HG02938 (cell line): ENCODE measurements at regions not wholly inside any gene's neighbourhood (a gene's known extent, or its start where the extent isn't known, plus 50 kb on each side); places are given as distances from the start of the nearest gene placed in this dataset.
A peak's percentile ranks its signal among the peaks of the same experiment; 100 is the strongest.

Experiments used
- ATAC-seq: cut with Tn5 transposase; IDR thresholded peaks from one replicate; pipeline ENCODE4 v1.9.1; 2021; ENCODE audit warnings: mild to moderate bottlenecking, moderate library complexity; ENCODE audit not compliant: unreplicated experiment

GRCh38 chr13:109604894-109605293 is 181.5 kb downstream of the IRS2 start:
- no peak for ATAC-seq

- no peak for ATAC-seq
Observed at GRCh38 chr13:109602356-109602755, 184.0 kb downstream of the IRS2 start.

- no peak for ATAC-seq
Observed at GRCh38 chr13:109599901-109600657, 186.3 kb downstream of the IRS2 start.

- ATAC-seq: no peak
Observed at GRCh38 chr13:109595471-109595870, 190.9 kb downstream of the IRS2 start.

GRCh38 chr13:109593230-109593629 is 193.2 kb downstream of the IRS2 start:
- ATAC-seq: no peak

- no peak for ATAC-seq
Observed at GRCh38 chr13:109592770-109593169, 193.6 kb downstream of the IRS2 start.

GRCh38 chr13:109587689-109588088 is 198.7 kb downstream of the IRS2 start:
- ATAC-seq: no peak

- no peak for ATAC-seq
Observed at GRCh38 chr13:109586509-109587346, 199.7 kb downstream of the IRS2 start.

- no peak for ATAC-seq
Observed at GRCh38 chr13:109584844-109585361, 201.5 kb downstream of the IRS2 start.

- ATAC-seq: no peak
Observed at GRCh38 chr13:109577191-109577700, 209.1 kb downstream of the IRS2 start.

GRCh38 chr13:109576331-109576813 is 210.0 kb downstream of the IRS2 start:
- ATAC-seq: no peak

GRCh38 chr13:109575821-109576220 is 210.6 kb downstream of the IRS2 start:
- ATAC-seq: no peak

- ATAC-seq: no peak
Observed at GRCh38 chr13:109572389-109572788, 214.0 kb downstream of the IRS2 start.

GRCh38 chr13:109569958-109570711 is 216.2 kb downstream of the IRS2 start:
- ATAC-seq: peak; percentile 94

- ATAC-seq: no peak
Observed at GRCh38 chr13:109568339-109568818, 218.0 kb downstream of the IRS2 start.

GRCh38 chr13:109567315-109567714 is 219.1 kb downstream of the IRS2 start:
- no peak for ATAC-seq

- ATAC-seq: no peak
Observed at GRCh38 chr13:109565877-109566276, 220.5 kb downstream of the IRS2 start.

GRCh38 chr13:109548374-109548773 is 238.0 kb downstream of the IRS2 start:
- peak; percentile 42 for ATAC-seq

GRCh38 chr13:109547942-109548341 is 238.4 kb downstream of the IRS2 start:
- ATAC-seq: peak; percentile 78

- ATAC-seq: no peak
Observed at GRCh38 chr13:109545931-109546330, 240.5 kb downstream of the IRS2 start.

GRCh38 chr13:109541081-109541480 is 245.3 kb downstream of the IRS2 start:
- no peak for ATAC-seq
